ENCODE measurements at regions not wholly inside any gene's neighbourhood (a gene's known extent, or its start where the extent isn't known, plus 50 kb on each side); places are given as distances from the start of the nearest gene placed in this dataset.

DNA sequence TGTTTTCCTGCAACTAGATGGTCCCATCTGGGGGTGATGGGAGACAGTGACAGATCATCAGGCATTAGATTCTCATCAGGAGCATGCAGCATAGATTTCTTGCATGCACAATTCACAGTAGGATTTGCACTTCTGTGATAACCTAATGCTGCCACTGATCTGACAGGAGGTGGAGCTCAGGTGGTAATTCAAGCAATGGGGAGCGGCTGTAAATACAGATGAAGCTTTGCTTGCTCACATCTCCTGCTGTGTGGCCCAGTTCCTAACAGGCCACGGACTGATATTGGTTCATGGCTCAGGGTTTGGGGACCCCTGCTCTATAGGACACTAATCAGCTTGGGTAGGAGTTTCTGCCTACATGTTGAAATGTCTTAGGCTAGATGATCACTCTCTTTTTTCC lies 320.0 kb downstream of the PRDM2 start:
- no peaks in the 10 kb centered on the region for H3K4me1 Mint-ChIP-seq
- H3K36me3 ChIP-seq (ENCODE audit: control insufficient read depth, insufficient read depth, low read length): no peaks in the 10 kb centered on the region
- no peaks in the 10 kb centered on the region for H3K36me3 Mint-ChIP-seq
- no peaks in the 10 kb centered on the region for H3K4me1 ChIP-seq (ENCODE audit: control insufficient read depth, insufficient read depth, low read length)
- no peak overlapping the region for H3K27ac ChIP-seq (ENCODE audit: low read length)
- TF ChIP-seq, protein P1, sequence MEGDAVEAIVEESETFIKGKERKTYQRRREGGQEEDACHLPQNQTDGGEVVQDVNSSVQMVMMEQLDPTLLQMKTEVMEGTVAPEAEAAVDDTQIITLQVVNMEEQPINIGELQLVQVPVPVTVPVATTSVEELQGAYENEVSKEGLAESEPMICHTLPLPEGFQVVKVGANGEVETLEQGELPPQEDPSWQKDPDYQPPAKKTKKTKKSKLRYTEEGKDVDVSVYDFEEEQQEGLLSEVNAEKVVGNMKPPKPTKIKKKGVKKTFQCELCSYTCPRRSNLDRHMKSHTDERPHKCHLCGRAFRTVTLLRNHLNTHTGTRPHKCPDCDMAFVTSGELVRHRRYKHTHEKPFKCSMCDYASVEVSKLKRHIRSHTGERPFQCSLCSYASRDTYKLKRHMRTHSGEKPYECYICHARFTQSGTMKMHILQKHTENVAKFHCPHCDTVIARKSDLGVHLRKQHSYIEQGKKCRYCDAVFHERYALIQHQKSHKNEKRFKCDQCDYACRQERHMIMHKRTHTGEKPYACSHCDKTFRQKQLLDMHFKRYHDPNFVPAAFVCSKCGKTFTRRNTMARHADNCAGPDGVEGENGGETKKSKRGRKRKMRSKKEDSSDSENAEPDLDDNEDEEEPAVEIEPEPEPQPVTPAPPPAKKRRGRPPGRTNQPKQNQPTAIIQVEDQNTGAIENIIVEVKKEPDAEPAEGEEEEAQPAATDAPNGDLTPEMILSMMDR (IDR thresholded peaks at IDR 0.05): no peak
- peaks cover 13 to 26% of the 10 kb centered on the region in 2 donors for H3K27me3 Mint-ChIP-seq (ENCODE audit: low read depth in 2 of 2)
- H3K9me3 ChIP-seq (ENCODE audit: control insufficient read depth, insufficient read depth, low read length): no peaks in the 10 kb centered on the region
- no peak overlapping the region for H3K27ac Mint-ChIP-seq
- no peaks in the 10 kb centered on the region for H3K27me3 ChIP-seq (ENCODE audit: control insufficient read depth, insufficient read depth, low read length)
- DNase-seq: no peak
- intact Hi-C loops (cut with micrococcal nuclease): no loop called here
- no peak overlapping the region for H3K4me3 ChIP-seq (ENCODE audit: low read length)
- no peaks in the 10 kb centered on the region for H3K9me3 Mint-ChIP-seq
- WGBS (ENCODE audit: insufficient coverage): 80% methylated on average over 2 of the region's 2 CpGs
- ATAC-seq: no peak
- no peak overlapping the region for H3K4me3 Mint-ChIP-seq

DNA sequence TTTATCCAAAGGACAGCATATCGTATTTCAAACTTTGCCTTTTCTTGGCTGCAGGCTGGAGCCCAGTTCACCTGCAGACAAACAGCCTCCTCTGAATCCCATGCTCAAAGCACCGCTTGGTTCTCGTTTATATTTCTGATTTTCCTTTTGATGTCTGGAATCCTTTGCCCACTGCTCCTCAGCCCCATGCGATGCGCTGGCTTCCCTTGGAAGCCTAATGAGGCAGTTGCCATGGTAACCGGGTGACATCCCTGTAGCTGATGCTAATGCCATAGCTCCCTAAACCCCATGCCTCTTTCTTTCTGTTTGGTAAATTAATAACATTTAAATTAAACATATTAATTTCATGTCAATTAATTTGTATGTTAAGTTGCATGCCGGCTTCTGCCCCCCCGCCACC lies 327.1 kb downstream of the PRDM2 start:
- DNase-seq (no peak), ATAC-seq (no peak)
- WGBS (ENCODE audit: insufficient coverage): 82% methylated on average over 7 of the region's 8 CpGs
- H3K27me3 ChIP-seq (ENCODE audit: control insufficient read depth, insufficient read depth, low read length): no peaks in the 10 kb centered on the region
- no peaks in the 10 kb centered on the region for H3K36me3 ChIP-seq (ENCODE audit: control insufficient read depth, insufficient read depth, low read length)
- TF ChIP-seq, protein P1 (IDR thresholded peaks at IDR 0.05): no peak
- H3K4me3 Mint-ChIP-seq: no peak overlapping the region
- H3K9me3 Mint-ChIP-seq: peaks cover 0 to 2% of the 10 kb centered on the region in 2 donors
- intact Hi-C loops (cut with micrococcal nuclease): no loop called here
- H3K27me3 Mint-ChIP-seq (ENCODE audit: low read depth in 2 of 2): peaks cover 8 to 38% of the 10 kb centered on the region in 2 donors
- no peaks in the 10 kb centered on the region for H3K9me3 ChIP-seq (ENCODE audit: control insufficient read depth, insufficient read depth, low read length)
- H3K4me1 ChIP-seq (ENCODE audit: control insufficient read depth, insufficient read depth, low read length): no peaks in the 10 kb centered on the region
- no peaks in the 10 kb centered on the region for H3K36me3 Mint-ChIP-seq
- H3K4me3 ChIP-seq (ENCODE audit: low read length): no peak overlapping the region
- no peak overlapping the region for H3K27ac Mint-ChIP-seq
- H3K4me1 Mint-ChIP-seq: no peaks in the 10 kb centered on the region
- H3K27ac ChIP-seq (ENCODE audit: low read length): no peak overlapping the region

DNA sequence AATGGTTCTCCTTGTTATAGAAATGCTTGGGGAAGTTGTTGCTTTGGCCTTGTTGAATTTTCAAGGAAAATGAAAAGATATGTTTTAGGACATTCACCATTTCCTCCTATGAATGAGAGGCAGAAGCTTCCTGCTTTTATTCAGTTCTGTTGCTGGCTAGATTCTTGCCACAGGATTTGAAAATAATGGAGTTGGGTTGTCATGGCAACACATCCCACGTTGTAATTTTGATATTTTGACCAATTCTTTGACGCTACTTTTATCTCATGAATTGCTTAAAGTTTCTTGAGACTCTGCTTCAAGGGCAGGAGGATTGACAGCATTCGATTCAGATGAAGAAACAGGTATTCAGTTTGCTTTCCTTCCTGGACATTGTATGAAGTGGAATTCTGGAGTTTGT lies 331.5 kb downstream of the PRDM2 start:
- WGBS (ENCODE audit: insufficient coverage): 59% methylated on average over 3 of the region's 3 CpGs
- H3K36me3 Mint-ChIP-seq: no peaks in the 10 kb centered on the region
- H3K4me3 ChIP-seq (ENCODE audit: low read length): no peak overlapping the region
- no peak overlapping the region for H3K27ac ChIP-seq (ENCODE audit: low read length)
- TF ChIP-seq, protein P1 (IDR thresholded peaks at IDR 0.05): no peak
- H3K9me3 ChIP-seq (ENCODE audit: control insufficient read depth, insufficient read depth, low read length): no peaks in the 10 kb centered on the region
- H3K36me3 ChIP-seq (ENCODE audit: control insufficient read depth, insufficient read depth, low read length): no peaks in the 10 kb centered on the region
- H3K4me1 ChIP-seq (ENCODE audit: control insufficient read depth, insufficient read depth, low read length): no peaks in the 10 kb centered on the region
- DNase-seq (no peak), ATAC-seq (no peak)
- H3K4me3 Mint-ChIP-seq: no peak overlapping the region
- intact Hi-C loops (cut with micrococcal nuclease): no loop called here
- H3K4me1 Mint-ChIP-seq: no peaks in the 10 kb centered on the region
- H3K27me3 Mint-ChIP-seq (ENCODE audit: low read depth in 2 of 2): peaks cover 11 to 17% of the 10 kb centered on the region in 2 donors
- no peak overlapping the region for H3K27ac Mint-ChIP-seq
- peaks cover 2% of the 10 kb centered on the region in 2 donors for H3K9me3 Mint-ChIP-seq
- H3K27me3 ChIP-seq (ENCODE audit: control insufficient read depth, insufficient read depth, low read length): no peaks in the 10 kb centered on the region

DNA sequence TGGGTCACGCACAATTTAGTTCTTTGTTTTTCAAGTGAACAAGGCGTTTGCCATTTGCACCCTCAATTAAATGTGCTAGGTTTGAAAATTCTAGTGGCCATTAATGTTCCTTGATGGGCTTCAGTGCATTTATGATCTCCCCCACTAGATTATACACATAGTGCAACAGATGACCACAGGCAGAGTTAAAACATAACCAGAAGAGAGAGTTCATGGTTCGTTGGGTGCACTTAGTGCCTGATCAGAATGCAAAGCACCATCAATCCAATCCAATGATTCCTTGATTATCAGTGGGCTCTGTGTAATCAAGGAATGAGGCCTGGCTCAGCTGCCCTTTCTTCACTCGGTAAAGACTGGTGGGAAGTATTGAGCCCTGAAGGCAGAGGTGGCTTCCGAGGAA lies 334.5 kb downstream of the PRDM2 start:
- whole genome bisulfite sequencing (ENCODE audit: insufficient coverage): 90% methylated on average over 5 of the region's 5 CpGs
- no peak for ATAC-seq

More for the DNA sequence above, 334.5 kb downstream of the PRDM2 start:
- TF ChIP-seq, protein P1 (IDR thresholded peaks at IDR 0.05): no peak
- Histone ChIP-seq H3K4me3 (ENCODE audit: low read length) (no peak overlapping the region), H3K36me3 (ENCODE audit: control insufficient read depth, insufficient read depth, low read length) (no peaks in the 10 kb centered on the region), H3K27me3 (ENCODE audit: control insufficient read depth, insufficient read depth, low read length) (no peaks in the 10 kb centered on the region), H3K27ac (ENCODE audit: low read length) (no peak overlapping the region), H3K4me1 (ENCODE audit: control insufficient read depth, insufficient read depth, low read length) (no peaks in the 10 kb centered on the region), H3K9me3 (ENCODE audit: control insufficient read depth, insufficient read depth, low read length) (no peaks in the 10 kb centered on the region)
- intact Hi-C loops (cut with micrococcal nuclease): no loop called here
- no peak for DNase-seq
- H3K9me3 Mint-ChIP-seq: peaks cover 2% of the 10 kb centered on the region in 2 donors
- no peaks in the 10 kb centered on the region for H3K4me1 Mint-ChIP-seq
- peaks cover 17 to 20% of the 10 kb centered on the region in 2 donors for H3K27me3 Mint-ChIP-seq (ENCODE audit: low read depth in 2 of 2)
- H3K27ac Mint-ChIP-seq: no peak overlapping the region
- H3K4me3 Mint-ChIP-seq: no peak overlapping the region
- no peaks in the 10 kb centered on the region for H3K36me3 Mint-ChIP-seq
